GM21529 (cell line): ENCODE measurements at regions not wholly inside any gene's neighbourhood (a gene's known extent, or its start where the extent isn't known, plus 50 kb on each side); places are given as distances from the start of the nearest gene placed in this dataset.
"Not testable (repeated sequence)": the region's sequence is repeated elsewhere in the genome, so short reads cannot be mapped to it uniquely, and the experiment has no call there.

Experiments
- ATAC-seq: cut with Tn5 transposase; IDR thresholded peaks from one replicate; pipeline ENCODE4 v1.9.1; 2021; ENCODE audit not compliant: unreplicated experiment

GRCh38 chr7:49438281-49438680 lies 335.2 kb upstream of the VWC2 start:
- ATAC-seq = no peak

- no peak for ATAC-seq
Observed at GRCh38 chr7:49443515-49443914, 329.9 kb upstream of the VWC2 start.

- no peak for ATAC-seq
Observed at GRCh38 chr7:49453486-49453885, 320.0 kb upstream of the VWC2 start.

- no peak for ATAC-seq
Observed at GRCh38 chr7:49479441-49479840, 294.0 kb upstream of the VWC2 start.

- no peak for ATAC-seq
Observed at GRCh38 chr7:49479936-49480544, 293.4 kb upstream of the VWC2 start.

GRCh38 chr7:49481075-49481474 lies 292.4 kb upstream of the VWC2 start:
- no peak for ATAC-seq

- ATAC-seq = peak; percentile 62
Observed at GRCh38 chr7:49483142-49483541, 290.3 kb upstream of the VWC2 start.

- no peak for ATAC-seq
Observed at GRCh38 chr7:49486974-49487829, 286.2 kb upstream of the VWC2 start.

- ATAC-seq = no peak
Observed at GRCh38 chr7:49487830-49488140, 285.7 kb upstream of the VWC2 start.

- no peak for ATAC-seq
Observed at GRCh38 chr7:49488573-49488972, 284.9 kb upstream of the VWC2 start.

GRCh38 chr7:49497471-49497870 lies 276.0 kb upstream of the VWC2 start:
- ATAC-seq = no peak

GRCh38 chr7:49500741-49501140 lies 272.7 kb upstream of the VWC2 start:
- no peak for ATAC-seq

GRCh38 chr7:49507206-49507605 lies 266.2 kb upstream of the VWC2 start:
- ATAC-seq = not testable (repeated sequence)

GRCh38 chr7:49513911-49514310 lies 259.5 kb upstream of the VWC2 start:
- ATAC-seq = no peak

- ATAC-seq = no peak
Observed at GRCh38 chr7:49520951-49521350, 252.5 kb upstream of the VWC2 start.

GRCh38 chr7:49522111-49522510 lies 251.3 kb upstream of the VWC2 start:
- ATAC-seq = no peak

- no peak for ATAC-seq
Observed at GRCh38 chr7:49523870-49524269, 249.6 kb upstream of the VWC2 start.

- no peak for ATAC-seq
Observed at GRCh38 chr7:49527182-49527581, 246.3 kb upstream of the VWC2 start.

GRCh38 chr7:49530481-49530880 lies 243.0 kb upstream of the VWC2 start:
- ATAC-seq = no peak

- ATAC-seq = peak; percentile 40
Observed at GRCh38 chr7:49563693-49564378, 209.6 kb upstream of the VWC2 start.

- ATAC-seq = peak; percentile 89
Observed at GRCh38 chr7:49564379-49564714, 209.1 kb upstream of the VWC2 start.

GRCh38 chr7:49577576-49577975 lies 195.9 kb upstream of the VWC2 start:
- ATAC-seq = no peak
